ENCODE measurements at regions not wholly inside any gene's neighbourhood (a gene's known extent, or its start where the extent isn't known, plus 50 kb on each side); places are given as distances from the start of the nearest gene placed in this dataset.

GRCh38 chr5:135229122-135229521 lies 169.9 kb downstream of the MACROH2A1 start:
- H3K4me2 ChIP-seq (ENCODE audit: low read depth, low read length, poor library complexity, severe bottlenecking): no peak overlapping the region
- TF ChIP-seq EZH2phosphoT487 (IDR thresholded peaks at IDR 0.05; ENCODE audit: borderline replicate concordance): no peak
- TF ChIP-seq CTCF (conservative IDR thresholded peaks at IDR 0.05; ENCODE audit: low read length): no peak
- H3K9me3 ChIP-seq (ENCODE audit: insufficient read depth, low read depth, low read length): no peaks in the 10 kb centered on the region

GRCh38 chr5:135228222-135228621 lies 170.8 kb downstream of the MACROH2A1 start:
- H3K36me3 ChIP-seq (ENCODE audit: insufficient read depth, low read length): no peaks in the 10 kb centered on the region
- TF ChIP-seq CTCF (conservative IDR thresholded peaks at IDR 0.05; ENCODE audit: low read length) (no peak), EZH2phosphoT487 (IDR thresholded peaks at IDR 0.05; ENCODE audit: borderline replicate concordance) (no peak)
- no peaks in the 10 kb centered on the region for H3F3A ChIP-seq (ENCODE audit: low read depth)
- H3K9ac ChIP-seq (ENCODE audit: low read depth, low read length, poor library complexity, severe bottlenecking): no peak overlapping the region
- no peaks in the 10 kb centered on the region for H3K79me2 ChIP-seq (ENCODE audit: insufficient read depth, low read length)
- H3K4me3 ChIP-seq (ENCODE audit: low read length, poor library complexity, severe bottlenecking): no peak overlapping the region
- no peaks in the 10 kb centered on the region for H3K9me2 ChIP-seq (replicated peaks; ENCODE audit: low read depth, low read length)
- no peak overlapping the region for H2AFZ ChIP-seq (ENCODE audit: low read length)
- no peaks in the 10 kb centered on the region for H4K20me1 ChIP-seq (ENCODE audit: insufficient read depth, low read length, poor library complexity, severe bottlenecking)
- no peaks in the 10 kb centered on the region for H3K9me3 ChIP-seq (ENCODE audit: insufficient read depth, low read depth, low read length)
- no peaks in the 10 kb centered on the region for H3K4me1 ChIP-seq (ENCODE audit: insufficient read depth, low read length, poor library complexity, severe bottlenecking)
- H3K27me3 ChIP-seq (ENCODE audit: insufficient read depth, low read length, poor library complexity, severe bottlenecking): no peaks in the 10 kb centered on the region
- no peak overlapping the region for H3K4me2 ChIP-seq (ENCODE audit: low read depth, low read length, poor library complexity, severe bottlenecking)

More at GRCh38 chr5:135229122-135229521, 169.9 kb downstream of the MACROH2A1 start:
- H3F3A ChIP-seq (ENCODE audit: low read depth): no peaks in the 10 kb centered on the region
- no peaks in the 10 kb centered on the region for H3K27me3 ChIP-seq (ENCODE audit: insufficient read depth, low read length, poor library complexity, severe bottlenecking)
- no peaks in the 10 kb centered on the region for H3K4me1 ChIP-seq (ENCODE audit: insufficient read depth, low read length, poor library complexity, severe bottlenecking)
- no peak overlapping the region for H3K4me3 ChIP-seq (ENCODE audit: low read length, poor library complexity, severe bottlenecking)
- H3K9me2 ChIP-seq (replicated peaks; ENCODE audit: low read depth, low read length): no peaks in the 10 kb centered on the region
- no peak overlapping the region for H2AFZ ChIP-seq (ENCODE audit: low read length)
- no peak overlapping the region for H3K9ac ChIP-seq (ENCODE audit: low read depth, low read length, poor library complexity, severe bottlenecking)
- H4K20me1 ChIP-seq (ENCODE audit: insufficient read depth, low read length, poor library complexity, severe bottlenecking): no peaks in the 10 kb centered on the region
- H3K79me2 ChIP-seq (ENCODE audit: insufficient read depth, low read length): no peaks in the 10 kb centered on the region
- H3K36me3 ChIP-seq (ENCODE audit: insufficient read depth, low read length): no peaks in the 10 kb centered on the region

- Histone ChIP-seq H2AFZ (ENCODE audit: low read length) (no peak overlapping the region), H3K9me2 (replicated peaks; ENCODE audit: low read depth, low read length) (no peaks in the 10 kb centered on the region), H3K9me3 (ENCODE audit: insufficient read depth, low read depth, low read length) (no peaks in the 10 kb centered on the region), H3F3A (ENCODE audit: low read depth) (no peaks in the 10 kb centered on the region), H3K4me3 (ENCODE audit: low read length, poor library complexity, severe bottlenecking) (no peak overlapping the region), H3K79me2 (ENCODE audit: insufficient read depth, low read length) (no peaks in the 10 kb centered on the region), H3K4me2 (ENCODE audit: low read depth, low read length, poor library complexity, severe bottlenecking) (no peak overlapping the region), H3K36me3 (ENCODE audit: insufficient read depth, low read length) (no peaks in the 10 kb centered on the region), H3K9ac (ENCODE audit: low read depth, low read length, poor library complexity, severe bottlenecking) (no peak overlapping the region), H3K4me1 (ENCODE audit: insufficient read depth, low read length, poor library complexity, severe bottlenecking) (no peaks in the 10 kb centered on the region), H4K20me1 (ENCODE audit: insufficient read depth, low read length, poor library complexity, severe bottlenecking) (no peaks in the 10 kb centered on the region), H3K27me3 (ENCODE audit: insufficient read depth, low read length, poor library complexity, severe bottlenecking) (no peaks in the 10 kb centered on the region)
- TF ChIP-seq EZH2phosphoT487 (IDR thresholded peaks at IDR 0.05; ENCODE audit: borderline replicate concordance) (no peak), CTCF (conservative IDR thresholded peaks at IDR 0.05; ENCODE audit: low read length) (no peak)
Observed at GRCh38 chr5:135227064-135228022, 171.7 kb downstream of the MACROH2A1 start.
